ENCODE measurements at regions not wholly inside any gene's neighbourhood (a gene's known extent, or its start where the extent isn't known, plus 50 kb on each side); places are given as distances from the start of the nearest gene placed in this dataset.
"Not testable (repeated sequence)": the region's sequence is repeated elsewhere in the genome, so short reads cannot be mapped to it uniquely, and the experiment has no call there.

DNA sequence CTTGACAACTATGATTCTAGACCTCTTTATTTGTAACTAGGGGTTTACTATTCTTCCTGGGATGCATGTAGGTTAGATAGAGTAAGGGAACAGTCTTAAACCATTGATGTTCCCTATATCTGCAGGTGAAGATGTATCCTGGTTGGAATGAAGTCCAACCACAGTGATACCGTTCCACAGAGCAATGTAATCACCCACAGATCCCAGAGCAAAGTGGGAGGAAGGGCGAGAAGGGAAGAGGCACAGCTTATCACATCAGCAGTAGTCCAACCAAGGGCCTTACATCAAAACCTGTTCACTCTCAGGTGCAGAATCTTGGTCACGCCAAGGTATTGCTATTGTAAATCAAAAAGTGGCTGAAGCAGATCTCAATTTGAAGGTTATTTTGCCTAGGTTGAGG is 61.8 kb upstream of the LIPC start:
- H3K4me3 ChIP-seq (ENCODE audit: insufficient read depth, low read depth, low read length, poor library complexity, severe bottlenecking) = no peak overlapping the region
- H3K9me3 ChIP-seq (ENCODE audit: control insufficient read depth, low read length) = no peaks in the 10 kb centered on the region
- no peaks in the 10 kb centered on the region for H3K4me1 ChIP-seq (ENCODE audit: control insufficient read depth, insufficient read depth, low read length, poor library complexity, severe bottlenecking)
- no peaks in the 10 kb centered on the region for H3K27me3 ChIP-seq (replicated peaks; ENCODE audit: control insufficient read depth, insufficient read depth, low read length, poor library complexity, severe bottlenecking)
- H3K27ac ChIP-seq (ENCODE audit: insufficient read depth, low read length, poor library complexity, severe bottlenecking) = no peak overlapping the region
- no peaks in the 10 kb centered on the region for H3K36me3 ChIP-seq (ENCODE audit: control insufficient read depth, insufficient read depth, low read length)
- no peak for DNase-seq

DNA sequence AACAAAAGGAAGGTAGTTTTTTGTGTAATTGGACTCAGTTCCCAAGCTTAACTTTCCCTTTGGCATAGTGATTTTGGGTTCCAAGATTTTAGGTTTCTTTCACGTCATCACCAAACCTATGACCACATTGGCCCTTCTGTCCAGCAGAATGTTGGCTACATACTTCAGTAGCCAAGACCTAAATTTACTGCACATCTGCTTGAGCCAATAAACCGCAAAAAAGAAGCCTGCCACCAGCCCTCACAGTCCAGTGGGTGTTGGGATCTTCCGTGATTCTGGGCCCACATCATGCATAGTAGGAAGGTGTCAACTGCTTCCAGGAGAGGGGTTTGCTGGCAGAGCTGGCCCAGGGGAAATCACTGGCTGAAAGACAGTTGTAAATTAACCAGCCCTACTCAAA is 57.6 kb upstream of the LIPC start:
- no peaks in the 10 kb centered on the region for H3K4me1 ChIP-seq (ENCODE audit: control insufficient read depth, insufficient read depth, low read length, poor library complexity, severe bottlenecking)
- no peak overlapping the region for H3K27ac ChIP-seq (ENCODE audit: insufficient read depth, low read length, poor library complexity, severe bottlenecking)
- no peaks in the 10 kb centered on the region for H3K9me3 ChIP-seq (ENCODE audit: control insufficient read depth, low read length)
- H3K4me3 ChIP-seq (ENCODE audit: insufficient read depth, low read depth, low read length, poor library complexity, severe bottlenecking) = no peak overlapping the region
- no peak for DNase-seq
- no peaks in the 10 kb centered on the region for H3K36me3 ChIP-seq (ENCODE audit: control insufficient read depth, insufficient read depth, low read length)
- no peaks in the 10 kb centered on the region for H3K27me3 ChIP-seq (replicated peaks; ENCODE audit: control insufficient read depth, insufficient read depth, low read length, poor library complexity, severe bottlenecking)

DNA sequence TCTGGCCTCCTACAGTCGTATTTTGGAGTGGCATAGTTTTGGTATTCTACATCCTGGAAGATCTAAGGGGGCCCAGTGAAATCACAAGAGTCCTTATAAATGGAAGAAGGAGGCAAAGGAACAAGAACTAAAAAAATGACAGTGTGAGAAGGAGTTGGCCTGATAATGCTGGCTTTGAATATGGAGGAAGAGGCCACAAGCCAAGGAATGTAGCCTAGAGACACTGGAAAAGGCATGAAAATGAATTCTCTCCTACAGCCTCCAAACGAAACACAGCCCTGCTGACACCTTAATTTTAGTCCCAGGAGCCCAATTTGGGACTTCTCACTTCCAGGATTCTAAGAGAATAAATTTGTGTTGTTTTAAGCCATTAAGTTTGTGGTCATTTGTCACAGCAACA is 54.6 kb upstream of the LIPC start:
- Histone ChIP-seq H3K9me3 (ENCODE audit: control insufficient read depth, low read length) (no peaks in the 10 kb centered on the region), H3K36me3 (ENCODE audit: control insufficient read depth, insufficient read depth, low read length) (no peaks in the 10 kb centered on the region), H3K4me3 (ENCODE audit: insufficient read depth, low read depth, low read length, poor library complexity, severe bottlenecking) (no peak overlapping the region), H3K27me3 (replicated peaks; ENCODE audit: control insufficient read depth, insufficient read depth, low read length, poor library complexity, severe bottlenecking) (no peaks in the 10 kb centered on the region), H3K4me1 (ENCODE audit: control insufficient read depth, insufficient read depth, low read length, poor library complexity, severe bottlenecking) (no peaks in the 10 kb centered on the region), H3K27ac (ENCODE audit: insufficient read depth, low read length, poor library complexity, severe bottlenecking) (no peak overlapping the region)
- DNase-seq = no peak

DNA sequence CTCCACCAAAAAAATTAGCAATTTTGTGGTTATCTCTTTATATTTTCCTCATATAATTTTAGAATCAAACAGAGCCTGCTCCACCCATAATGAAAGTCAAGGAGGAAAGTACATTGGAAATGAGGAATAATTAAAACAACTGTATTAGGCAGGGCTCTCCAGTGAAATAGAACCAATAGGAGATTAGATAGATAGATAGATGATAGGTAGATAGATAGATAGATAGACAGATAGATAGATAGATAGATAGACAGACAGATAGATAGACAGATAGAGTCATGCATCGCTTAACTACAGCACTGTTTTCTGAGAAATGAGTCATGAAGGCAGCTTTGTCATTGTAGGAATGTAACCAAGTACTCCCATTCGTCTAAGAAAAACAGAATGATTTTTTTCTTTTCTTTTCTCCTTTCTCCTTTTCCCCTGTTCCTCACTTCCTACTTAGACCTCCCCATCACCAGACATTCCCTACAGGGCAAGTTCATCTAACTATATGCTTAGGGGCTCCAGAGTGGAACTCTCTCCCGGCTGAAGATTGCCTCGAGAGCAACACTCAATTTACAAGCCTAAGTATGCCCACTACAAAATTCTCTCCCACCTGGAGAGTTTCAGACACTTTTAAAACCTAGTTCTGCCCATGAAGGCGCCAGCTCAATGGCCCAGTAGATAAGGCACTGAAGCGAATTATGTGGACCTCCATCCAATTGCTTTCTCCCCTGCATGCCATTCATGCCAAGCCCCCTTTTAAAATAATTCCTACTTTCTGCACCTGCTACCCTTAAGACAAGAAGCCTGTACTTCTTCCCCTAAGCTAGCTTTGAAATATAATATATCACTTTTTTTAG is 53.3 kb upstream of the LIPC start:
- Histone ChIP-seq H3K4me1 (ENCODE audit: control insufficient read depth, insufficient read depth, low read length, poor library complexity, severe bottlenecking) (no peaks in the 10 kb centered on the region), H3K36me3 (ENCODE audit: control insufficient read depth, insufficient read depth, low read length) (no peaks in the 10 kb centered on the region), H3K9me3 (ENCODE audit: control insufficient read depth, low read length) (no peaks in the 10 kb centered on the region), H3K27me3 (replicated peaks; ENCODE audit: control insufficient read depth, insufficient read depth, low read length, poor library complexity, severe bottlenecking) (no peaks in the 10 kb centered on the region), H3K4me3 (ENCODE audit: insufficient read depth, low read depth, low read length, poor library complexity, severe bottlenecking) (no peak overlapping the region), H3K27ac (ENCODE audit: insufficient read depth, low read length, poor library complexity, severe bottlenecking) (no peak overlapping the region)
- DNase-seq = no peak

DNA sequence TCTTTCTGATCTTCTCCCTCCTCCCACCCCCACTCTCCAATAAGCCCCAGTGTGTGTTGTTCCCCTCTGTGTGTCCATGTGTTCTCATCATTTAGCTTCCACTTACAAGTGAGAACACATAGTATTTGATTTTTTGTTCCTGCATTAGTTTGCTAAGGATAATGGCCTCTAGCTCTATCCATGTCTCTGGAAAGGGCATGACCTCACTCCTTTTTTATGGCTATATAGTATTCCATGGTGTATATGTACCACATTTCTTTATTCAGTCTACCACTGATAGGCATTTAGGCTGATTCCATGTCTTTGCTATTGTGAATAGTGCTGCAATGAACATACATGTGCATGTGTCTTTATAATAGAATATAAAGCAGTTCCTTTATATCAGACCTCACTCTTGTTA is 52.3 kb upstream of the LIPC start:
- DNase-seq; H3K9me3 ChIP-seq (ENCODE audit: control insufficient read depth, low read length); H3K4me1 ChIP-seq (ENCODE audit: control insufficient read depth, insufficient read depth, low read length, poor library complexity, severe bottlenecking); H3K27ac ChIP-seq (ENCODE audit: insufficient read depth, low read length, poor library complexity, severe bottlenecking); H3K27me3 ChIP-seq (replicated peaks; ENCODE audit: control insufficient read depth, insufficient read depth, low read length, poor library complexity, severe bottlenecking); H3K4me3 ChIP-seq (ENCODE audit: insufficient read depth, low read depth, low read length, poor library complexity, severe bottlenecking); H3K36me3 ChIP-seq (ENCODE audit: control insufficient read depth, insufficient read depth, low read length): not testable (repeated sequence)

DNA sequence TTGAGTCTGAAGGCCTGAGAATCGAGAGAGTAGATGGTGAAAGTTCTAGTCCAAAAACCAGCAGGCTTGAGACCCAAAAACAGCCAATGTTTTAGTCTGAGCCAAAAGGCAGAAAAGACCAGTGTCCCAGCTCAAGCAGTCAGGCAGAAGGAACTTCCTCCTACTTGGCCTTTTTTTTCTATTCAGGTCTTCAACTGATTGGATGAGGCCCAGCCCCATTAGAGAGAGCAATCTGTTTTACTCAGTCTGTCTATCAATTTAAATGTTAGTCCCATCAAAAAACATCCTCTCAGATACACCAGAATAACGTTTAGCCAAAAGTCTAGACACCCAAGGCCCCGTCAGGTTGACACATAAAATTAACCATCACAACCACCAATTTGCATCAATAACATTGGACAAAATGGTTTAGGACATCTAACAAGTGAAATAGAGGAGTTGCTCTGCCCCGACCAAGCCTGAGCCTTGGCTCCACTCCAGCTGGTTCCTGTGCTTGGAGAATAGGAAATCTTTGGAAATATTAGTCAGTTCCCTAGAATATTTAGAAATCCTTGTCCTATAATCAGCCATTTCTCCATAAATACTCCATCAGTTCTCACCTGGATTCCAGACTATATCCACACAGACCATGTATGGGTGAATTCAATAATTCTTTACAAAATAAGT is 51.4 kb upstream of the LIPC start:
- Histone ChIP-seq H3K4me3 (ENCODE audit: insufficient read depth, low read depth, low read length, poor library complexity, severe bottlenecking) (no peak overlapping the region), H3K36me3 (ENCODE audit: control insufficient read depth, insufficient read depth, low read length) (no peaks in the 10 kb centered on the region), H3K4me1 (ENCODE audit: control insufficient read depth, insufficient read depth, low read length, poor library complexity, severe bottlenecking) (no peaks in the 10 kb centered on the region), H3K27me3 (replicated peaks; ENCODE audit: control insufficient read depth, insufficient read depth, low read length, poor library complexity, severe bottlenecking) (no peaks in the 10 kb centered on the region), H3K27ac (ENCODE audit: insufficient read depth, low read length, poor library complexity, severe bottlenecking) (no peak overlapping the region), H3K9me3 (ENCODE audit: control insufficient read depth, low read length) (no peaks in the 10 kb centered on the region)
- no peak for DNase-seq

DNA sequence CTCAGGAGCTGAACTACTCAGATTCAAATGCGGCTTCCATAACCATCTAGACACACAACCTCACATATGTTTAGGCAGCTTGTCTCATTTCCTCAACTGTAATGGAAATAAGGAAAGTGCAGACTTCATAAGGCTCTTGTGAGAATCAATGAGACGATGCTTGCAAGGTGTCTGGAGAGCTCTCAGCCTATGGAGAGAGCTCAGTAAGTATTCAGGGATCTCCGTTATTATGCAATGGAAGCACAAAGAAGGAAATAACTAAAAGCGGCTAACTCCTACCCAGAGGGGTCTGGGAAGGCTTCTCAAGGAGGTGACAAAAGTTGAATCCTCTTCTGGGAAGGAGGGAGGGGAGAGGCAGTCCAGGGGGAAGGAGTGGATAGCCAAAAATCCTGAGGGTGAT is 50.1 kb upstream of the LIPC start:
- no peak for DNase-seq
- Histone ChIP-seq H3K4me3 (ENCODE audit: insufficient read depth, low read depth, low read length, poor library complexity, severe bottlenecking) (no peak overlapping the region), H3K36me3 (ENCODE audit: control insufficient read depth, insufficient read depth, low read length) (no peaks in the 10 kb centered on the region), H3K27ac (ENCODE audit: insufficient read depth, low read length, poor library complexity, severe bottlenecking) (no peak overlapping the region), H3K27me3 (replicated peaks; ENCODE audit: control insufficient read depth, insufficient read depth, low read length, poor library complexity, severe bottlenecking) (no peaks in the 10 kb centered on the region), H3K9me3 (ENCODE audit: control insufficient read depth, low read length) (no peaks in the 10 kb centered on the region), H3K4me1 (ENCODE audit: control insufficient read depth, insufficient read depth, low read length, poor library complexity, severe bottlenecking) (no peaks in the 10 kb centered on the region)

Measured in effector memory CD4-positive, alpha-beta T cell (primary cell).